Epithelial cell of esophagus (primary cell): ENCODE measurements at regions not wholly inside any gene's neighbourhood (a gene's known extent, or its start where the extent isn't known, plus 50 kb on each side); places are given as distances from the start of the nearest gene placed in this dataset.

Source experiments
- DNase-seq: peaks from one replicate; pipeline ENCODE4 v3.0.0; 2010; ENCODE audit warnings: low read depth
- H3K4me3 ChIP-seq: 2 replicates; pipeline ENCODE4 v1.5.1; 2011; ENCODE audit warnings: mild to moderate bottlenecking, low read length, control low read depth
- CTCF ChIP-seq: IDR thresholded peaks from 2 replicates; pipeline ENCODE4 v1.5.1; 2011; ENCODE audit warnings: low read depth, mild to moderate bottlenecking, low read length, control low read depth, inconsistent platforms; ENCODE audit not compliant: insufficient read depth; ENCODE audit errors: missing control alignments

GRCh38 chr2:234287650-234288049 is 209.2 kb downstream of the ARL4C start:
- H3K4me3 ChIP-seq: no peak overlapping the region
- no peak for TF ChIP-seq CTCF
- DNase-seq: no peak

- no peak for TF ChIP-seq CTCF
These were observed 209.9 kb downstream of the ARL4C start for GRCh38 chr2:234286956-234287355.

GRCh38 chr2:234286118-234286598 is 210.7 kb downstream of the ARL4C start:
- TF ChIP-seq CTCF: no peak
- DNase-seq: no peak
- no peak overlapping the region for H3K4me3 ChIP-seq

More at GRCh38 chr2:234286956-234287355, 209.9 kb downstream of the ARL4C start:
- no peak for DNase-seq
- H3K4me3 ChIP-seq: no peak overlapping the region

GRCh38 chr2:234285541-234285940 is 211.3 kb downstream of the ARL4C start:
- no peak for DNase-seq
- no peak for TF ChIP-seq CTCF
- no peak overlapping the region for H3K4me3 ChIP-seq

- no peak for DNase-seq
- TF ChIP-seq CTCF: no peak
- no peak overlapping the region for H3K4me3 ChIP-seq
These were observed 217.2 kb downstream of the ARL4C start for GRCh38 chr2:234279637-234280036.

- TF ChIP-seq CTCF: no peak
- no peak for DNase-seq
- no peak overlapping the region for H3K4me3 ChIP-seq
These were observed 218.2 kb downstream of the ARL4C start for GRCh38 chr2:234278556-234279255.

GRCh38 chr2:234275515-234275914 is 221.4 kb downstream of the ARL4C start:
- H3K4me3 ChIP-seq: no peak overlapping the region
- DNase-seq: no peak
- TF ChIP-seq CTCF: no peak
